ENCODE measurements at regions not wholly inside any gene's neighbourhood (a gene's known extent, or its start where the extent isn't known, plus 50 kb on each side); places are given as distances from the start of the nearest gene placed in this dataset.

DNA sequence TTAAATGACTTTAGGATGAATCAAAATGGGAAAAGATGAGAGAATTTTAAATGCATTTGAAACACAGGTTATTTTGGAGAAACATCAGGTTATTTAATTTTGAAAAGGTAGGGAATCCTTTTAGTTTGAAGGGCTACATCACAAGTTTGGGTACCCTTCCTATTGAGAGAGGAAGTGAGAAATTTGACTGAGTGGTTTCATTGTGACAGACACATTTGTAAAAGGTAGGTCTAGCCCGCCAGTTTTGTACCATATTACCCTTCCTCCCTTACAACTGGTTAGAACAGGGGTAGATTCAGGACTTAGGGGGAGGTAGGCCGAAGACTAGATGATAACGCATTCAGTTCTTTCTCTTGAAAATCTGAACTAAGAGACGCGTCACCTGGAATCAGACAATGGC lies 464.2 kb downstream of the EBF1 start:
- TF ChIP-seq, protein P1, sequence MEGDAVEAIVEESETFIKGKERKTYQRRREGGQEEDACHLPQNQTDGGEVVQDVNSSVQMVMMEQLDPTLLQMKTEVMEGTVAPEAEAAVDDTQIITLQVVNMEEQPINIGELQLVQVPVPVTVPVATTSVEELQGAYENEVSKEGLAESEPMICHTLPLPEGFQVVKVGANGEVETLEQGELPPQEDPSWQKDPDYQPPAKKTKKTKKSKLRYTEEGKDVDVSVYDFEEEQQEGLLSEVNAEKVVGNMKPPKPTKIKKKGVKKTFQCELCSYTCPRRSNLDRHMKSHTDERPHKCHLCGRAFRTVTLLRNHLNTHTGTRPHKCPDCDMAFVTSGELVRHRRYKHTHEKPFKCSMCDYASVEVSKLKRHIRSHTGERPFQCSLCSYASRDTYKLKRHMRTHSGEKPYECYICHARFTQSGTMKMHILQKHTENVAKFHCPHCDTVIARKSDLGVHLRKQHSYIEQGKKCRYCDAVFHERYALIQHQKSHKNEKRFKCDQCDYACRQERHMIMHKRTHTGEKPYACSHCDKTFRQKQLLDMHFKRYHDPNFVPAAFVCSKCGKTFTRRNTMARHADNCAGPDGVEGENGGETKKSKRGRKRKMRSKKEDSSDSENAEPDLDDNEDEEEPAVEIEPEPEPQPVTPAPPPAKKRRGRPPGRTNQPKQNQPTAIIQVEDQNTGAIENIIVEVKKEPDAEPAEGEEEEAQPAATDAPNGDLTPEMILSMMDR (conservative IDR thresholded peaks at IDR 0.05), result no peak
- no peak for TF ChIP-seq EZH2 (IDR thresholded peaks at IDR 0.05; ENCODE audit: low read depth)
